H9 (cell line): ENCODE measurements at regions not wholly inside any gene's neighbourhood (a gene's known extent, or its start where the extent isn't known, plus 50 kb on each side); places are given as distances from the start of the nearest gene placed in this dataset.

ENCODE experiments used
- DNase-seq: peaks from one replicate; pipeline ENCODE4 v3.0.0-alpha.2; 2017
- H2AFZ ChIP-seq: one replicate; pipeline ENCODE4 v1.6.1; 2013; ENCODE audit warnings: mild to moderate bottlenecking, low read length, control low read depth, moderate library complexity
- H2AK5ac ChIP-seq: 2 replicates; pipeline ENCODE4 v1.6.1; 2013; ENCODE audit warnings: low read length, control low read depth, mixed read lengths; ENCODE audit not compliant: insufficient read length
- H2BK120ac ChIP-seq: one replicate; pipeline ENCODE4 v1.6.1; 2013; ENCODE audit warnings: low read depth, mild to moderate bottlenecking, low read length, control low read depth, inconsistent platforms; ENCODE audit not compliant: poor library complexity, severe bottlenecking
- H2BK12ac ChIP-seq: 2 replicates; pipeline ENCODE4 v1.6.1; 2013; ENCODE audit warnings: low read length, control low read depth, mixed read lengths, low read depth; ENCODE audit not compliant: insufficient read length
- H2BK15ac ChIP-seq: 2 replicates; pipeline ENCODE4 v1.6.1; 2013; ENCODE audit warnings: low read depth, low read length, control low read depth
- H2BK20ac ChIP-seq: one replicate; pipeline ENCODE4 v1.6.1; 2013; ENCODE audit warnings: low read depth, mild to moderate bottlenecking, low read length, control low read depth, inconsistent platforms; ENCODE audit not compliant: poor library complexity, severe bottlenecking
- H2BK5ac ChIP-seq: 2 replicates; pipeline ENCODE4 v1.6.1; 2013; ENCODE audit warnings: low read length, control low read depth, mixed read lengths; ENCODE audit not compliant: insufficient read length
- H3K14ac ChIP-seq: 2 replicates; pipeline ENCODE4 v1.6.1; 2013; ENCODE audit warnings: low read length, control low read depth; ENCODE audit not compliant: insufficient read depth
- H3K18ac ChIP-seq: 2 replicates; pipeline ENCODE4 v1.6.1; 2013; ENCODE audit warnings: low read depth, mild to moderate bottlenecking, mixed read lengths, low read length, control low read depth; ENCODE audit not compliant: insufficient read length
- H3K23ac ChIP-seq: 2 replicates; pipeline ENCODE4 v1.6.1; 2013; ENCODE audit warnings: low read length, control low read depth, mixed read lengths, low read depth; ENCODE audit not compliant: insufficient read length
- H3K23me2 ChIP-seq: 2 replicates; pipeline ENCODE4 v1.6.1; 2013; ENCODE audit warnings: low read depth, mild to moderate bottlenecking, mixed read lengths, low read length, control low read depth; ENCODE audit not compliant: insufficient read length, poor library complexity, severe bottlenecking
- H3K27ac ChIP-seq: 2 replicates; pipeline ENCODE4 v1.5.1; 2013; ENCODE audit warnings: low read length, control low read depth, mixed read lengths, low read depth; ENCODE audit not compliant: insufficient read length
- H3K27me3 ChIP-seq: 2 replicates; pipeline ENCODE4 v1.6.1; 2013; ENCODE audit warnings: low read length, control low read depth, inconsistent platforms; ENCODE audit not compliant: insufficient read depth
- H3K4ac ChIP-seq: 2 replicates; pipeline ENCODE4 v1.6.1; 2013; ENCODE audit warnings: low read depth, mild to moderate bottlenecking, control low read depth, inconsistent platforms, low read length, moderate library complexity
- H3K4me1 ChIP-seq: 2 replicates; pipeline ENCODE4 v1.6.1; 2013; ENCODE audit warnings: low read length, control low read depth, inconsistent platforms; ENCODE audit not compliant: insufficient read depth
- H3K4me2 ChIP-seq: 2 replicates; pipeline ENCODE4 v1.6.1; 2013; ENCODE audit warnings: low read length, control low read depth, mixed read lengths; ENCODE audit not compliant: insufficient read length, insufficient read depth
- H3K56ac ChIP-seq: 2 replicates; pipeline ENCODE4 v1.6.1; 2013; ENCODE audit warnings: low read depth, mild to moderate bottlenecking, mixed read lengths, low read length, control low read depth; ENCODE audit not compliant: insufficient read length
- H3K79me1 ChIP-seq: 2 replicates; pipeline ENCODE4 v1.6.1; 2013; ENCODE audit warnings: low read depth, mild to moderate bottlenecking, moderate library complexity, low read length, control low read depth, inconsistent platforms; ENCODE audit not compliant: insufficient read depth, poor library complexity, severe bottlenecking
- H3K79me2 ChIP-seq: 2 replicates; pipeline ENCODE4 v1.6.1; 2013; ENCODE audit warnings: low read length, control low read depth, inconsistent platforms; ENCODE audit not compliant: insufficient read depth
- H3K9ac ChIP-seq: 2 replicates; pipeline ENCODE4 v1.6.1; 2013; ENCODE audit warnings: low read length, control low read depth, mixed read lengths; ENCODE audit not compliant: insufficient read length; ENCODE audit errors: extremely low read depth
- H3K9me3 ChIP-seq: one replicate; pipeline ENCODE4 v1.6.1; 2013; ENCODE audit warnings: low read depth, low read length, inconsistent platforms; ENCODE audit not compliant: control insufficient read depth
- H3T11ph ChIP-seq: one replicate; pipeline ENCODE4 v1.6.1; 2013; ENCODE audit warnings: mild to moderate bottlenecking, low read length, control low read depth, inconsistent platforms
- H4K20me1 ChIP-seq: one replicate; pipeline ENCODE4 v1.6.1; 2013; ENCODE audit not compliant: control insufficient read depth, insufficient read length, insufficient read depth
- H4K5ac ChIP-seq: 2 replicates; pipeline ENCODE4 v1.6.1; 2013; ENCODE audit warnings: low read depth, mild to moderate bottlenecking, mixed read lengths, low read length, control low read depth; ENCODE audit not compliant: insufficient read length
- H4K8ac ChIP-seq: replicated peaks from 2 replicates; pipeline ENCODE4 v1.6.1; 2013; ENCODE audit warnings: low read length, control low read depth, mixed read lengths, low read depth; ENCODE audit not compliant: insufficient read length
- H4K91ac ChIP-seq: 2 replicates; pipeline ENCODE4 v1.6.1; 2013; ENCODE audit warnings: low read depth, mild to moderate bottlenecking, moderate library complexity, mixed read lengths, low read length, control low read depth; ENCODE audit not compliant: insufficient read length
- H3K27ac Mint-ChIP-seq, 3 experiments: 2 replicates in 2 of 3; 3 replicates in 1 of 3; pipeline ENCODE4 v1.8.0; 2020 to 2021; ENCODE audit warnings: mixed read lengths in 3 of 3, mild to moderate bottlenecking in 1 of 3, moderate library complexity in 1 of 3
- H3K27me3 Mint-ChIP-seq: 2 replicates; pipeline ENCODE4 v1.8.0; 2021; ENCODE audit warnings: low read depth, mild to moderate bottlenecking, moderate library complexity, mixed read lengths
- H3K36me3 Mint-ChIP-seq, 3 experiments: 2 replicates in 2 of 3; 3 replicates in 1 of 3; pipeline ENCODE4 v1.8.0; 2020 to 2021; ENCODE audit warnings: low read depth in 3 of 3, mixed read lengths in 3 of 3; ENCODE audit not compliant: insufficient read depth in 1 of 3
- H3K4me1 Mint-ChIP-seq, 2 experiments: 2 replicates each; pipeline ENCODE4 v1.8.0; 2020; ENCODE audit warnings: mixed read lengths in 2 of 2
- H3K4me3 Mint-ChIP-seq, 2 experiments: 2 replicates in 1 of 2; 3 replicates in 1 of 2; pipeline ENCODE4 v1.8.0; 2020 to 2021; ENCODE audit warnings: mild to moderate bottlenecking in 2 of 2, mixed read lengths in 2 of 2, moderate library complexity in 1 of 2
- H3K9me3 Mint-ChIP-seq, 2 experiments: 2 replicates in 1 of 2; 3 replicates in 1 of 2; pipeline ENCODE4 v1.8.0; 2020; ENCODE audit warnings: mild to moderate bottlenecking in 2 of 2, mixed read lengths in 2 of 2, moderate library complexity in 1 of 2
- CTCF ChIP-seq: fragments of 200-600 bp; sonication (generic); conservative IDR thresholded peaks from 3 replicates; pipeline ENCODE4 v1.8.0; 2021; ENCODE audit warnings: antibody characterized with exemption, mild to moderate bottlenecking
- WGBS: extraction: QIAGEN DNeasy Blood & Tissue Kit; methylation state at CpG from one replicate; pipeline ENCODE4 v1.1.7; 2013; ENCODE audit warnings: missing lambda C conversion rate, low lambda C conversion rate, mixed read lengths; ENCODE audit not compliant: insufficient read length; ENCODE audit errors: extremely low coverage; 5-methylcytosine and 5-hydroxymethylcytosine counted together

- peaks cover 9 to 10% of the 10 kb centered on the region in 2 experiments for H3K4me1 Mint-ChIP-seq
- H3K9me3 Mint-ChIP-seq = peaks cover 15 to 19% of the 10 kb centered on the region in 2 experiments
- Histone ChIP-seq H2BK120ac (no peak overlapping the region), H2BK12ac (no peak overlapping the region), H3K56ac (no peak overlapping the region), H2BK20ac (no peak overlapping the region), H3K18ac (no peak overlapping the region), H3K27ac (no peak overlapping the region), H3K23me2 (no peaks in the 10 kb centered on the region), H3K79me2 (no peaks in the 10 kb centered on the region), H2BK5ac (no peak overlapping the region), H3K4me1 (no peaks in the 10 kb centered on the region), H2AFZ (no peak overlapping the region), H3K9ac (no peak overlapping the region), H3K4me2 (no peak overlapping the region), H3K14ac (no peak overlapping the region), H4K20me1 (no peaks in the 10 kb centered on the region), H3T11ph (no peak overlapping the region), H4K91ac (no peak overlapping the region), H4K8ac (no peak overlapping the region), H2AK5ac (no peak overlapping the region), H3K27me3 (no peaks in the 10 kb centered on the region), H3K23ac (no peak overlapping the region), H4K5ac (no peak overlapping the region), H2BK15ac (no peak overlapping the region), H3K79me1 (no peaks in the 10 kb centered on the region), H3K4ac (no peak overlapping the region), H3K9me3 (no peaks in the 10 kb centered on the region)
- no peak for TF ChIP-seq CTCF
- H3K36me3 Mint-ChIP-seq = peaks cover 3 to 22% (median 3%) of the 10 kb centered on the region in 3 experiments; a peak in 6 of 7 replicates
- no peak for DNase-seq
- no peak overlapping the region for H3K27ac Mint-ChIP-seq
- H3K27me3 Mint-ChIP-seq = no peaks in the 10 kb centered on the region
- no peak overlapping the region for H3K4me3 Mint-ChIP-seq
- no CpG with 5 or more reads among the region's 2 CpGs for WGBS
Observed at GRCh38 chr2:12284487-12284886, 432.2 kb upstream of the TRIB2 start.
